ENCODE measurements at regions not wholly inside any gene's neighbourhood (a gene's known extent, or its start where the extent isn't known, plus 50 kb on each side); places are given as distances from the start of the nearest gene placed in this dataset.

DNA sequence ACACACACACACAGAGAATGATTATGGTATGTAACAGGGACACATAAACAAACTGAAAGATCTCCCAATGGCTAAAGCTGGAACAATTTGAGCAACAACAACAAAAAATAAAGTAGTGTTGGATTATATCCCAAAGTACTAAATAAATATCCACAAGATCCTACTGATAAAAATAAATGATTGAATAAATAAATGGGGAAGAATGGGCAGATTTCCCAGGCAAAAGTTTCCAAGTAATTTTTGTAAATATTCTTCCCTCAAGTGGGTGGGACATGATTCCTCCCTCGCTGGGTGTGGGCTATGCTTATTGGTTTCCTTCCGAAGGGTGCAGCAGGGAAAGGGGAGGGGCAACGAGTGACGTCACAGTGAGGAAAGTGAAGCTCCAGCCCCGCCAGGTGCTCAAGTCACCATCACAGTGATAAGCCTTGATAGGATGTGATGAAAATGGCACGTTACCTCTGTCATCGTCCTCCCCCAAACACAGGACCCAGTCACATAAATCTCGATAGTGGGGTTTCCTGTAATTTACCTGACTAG is 295.3 kb downstream of the DRD1 start:
- no peaks in the 10 kb centered on the region for H3K4me1 ChIP-seq (ENCODE audit: control insufficient read depth, insufficient read depth, low read length)
- H3K9me3 ChIP-seq (replicated peaks; ENCODE audit: control insufficient read depth, low read depth, low read length) = peaks cover 4% of the 10 kb centered on the region
- DNase-seq = no peak
- WGBS (ENCODE audit: insufficient coverage) = 93% methylated on average over 4 of the region's 8 CpGs
- no peak overlapping the region for H3K4me3 ChIP-seq (ENCODE audit: low read length)
- H3K36me3 ChIP-seq (ENCODE audit: control insufficient read depth, insufficient read depth, low read length) = no peaks in the 10 kb centered on the region
- no peaks in the 10 kb centered on the region for H3K27me3 ChIP-seq (ENCODE audit: control insufficient read depth, insufficient read depth, low read length)
- no peak overlapping the region for H3K27ac ChIP-seq (ENCODE audit: low read length)

DNA sequence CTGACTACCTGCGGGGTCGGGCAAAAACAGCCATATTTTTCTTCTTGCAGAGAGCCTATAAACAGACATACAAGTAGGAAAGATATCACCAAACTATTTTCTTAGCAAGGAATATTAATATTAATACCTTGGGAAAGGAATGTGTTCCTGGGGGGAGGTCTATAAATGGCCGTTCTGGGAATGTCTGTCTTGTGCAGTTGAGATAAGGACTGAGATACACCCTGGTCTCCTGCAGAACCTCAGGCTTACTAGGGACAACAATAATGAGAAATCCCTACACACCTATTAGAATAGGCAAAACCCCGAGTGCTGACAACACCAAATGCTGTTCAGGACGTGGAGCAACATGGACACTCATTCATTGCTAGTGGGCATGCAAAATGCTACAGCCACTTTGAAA is 297.2 kb downstream of the DRD1 start:
- Histone ChIP-seq H3K27me3 (ENCODE audit: control insufficient read depth, insufficient read depth, low read length) (no peaks in the 10 kb centered on the region), H3K27ac (ENCODE audit: low read length) (no peak overlapping the region), H3K36me3 (ENCODE audit: control insufficient read depth, insufficient read depth, low read length) (no peaks in the 10 kb centered on the region), H3K4me3 (ENCODE audit: low read length) (no peak overlapping the region), H3K9me3 (replicated peaks; ENCODE audit: control insufficient read depth, low read depth, low read length) (peaks cover 4% of the 10 kb centered on the region), H3K4me1 (ENCODE audit: control insufficient read depth, insufficient read depth, low read length) (no peaks in the 10 kb centered on the region)
- DNase-seq = no peak
- 79% methylated on average over 2 of the region's 5 CpGs for WGBS (ENCODE audit: insufficient coverage)

DNA sequence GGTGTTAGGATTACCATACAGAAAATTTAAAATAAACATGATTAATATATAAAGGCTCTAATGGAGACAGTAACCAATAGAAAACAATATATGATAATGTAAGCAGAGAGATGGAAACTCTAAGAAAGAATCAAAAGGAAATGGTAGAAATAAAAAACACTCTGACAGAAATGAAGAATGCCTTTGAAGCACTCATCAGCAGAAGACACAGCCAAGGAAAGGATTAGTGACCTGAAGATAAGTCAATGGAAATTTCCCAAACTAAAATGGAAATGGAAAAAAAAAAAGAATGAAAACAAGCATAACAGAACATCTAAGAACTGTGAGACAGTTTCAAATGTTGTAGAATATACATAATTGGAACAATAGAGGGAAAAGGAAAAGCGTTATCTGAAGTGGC is 302.6 kb downstream of the DRD1 start:
- Histone ChIP-seq H3K4me3 (ENCODE audit: low read length) (no peak overlapping the region), H3K27me3 (ENCODE audit: control insufficient read depth, insufficient read depth, low read length) (no peaks in the 10 kb centered on the region), H3K4me1 (ENCODE audit: control insufficient read depth, insufficient read depth, low read length) (no peaks in the 10 kb centered on the region), H3K36me3 (ENCODE audit: control insufficient read depth, insufficient read depth, low read length) (no peaks in the 10 kb centered on the region), H3K27ac (ENCODE audit: low read length) (no peak overlapping the region), H3K9me3 (replicated peaks; ENCODE audit: control insufficient read depth, low read depth, low read length) (no peaks in the 10 kb centered on the region)
- DNase-seq = no peak
- WGBS (ENCODE audit: insufficient coverage) = no CpG with 5 or more reads among the region's 1 CpG

DNA sequence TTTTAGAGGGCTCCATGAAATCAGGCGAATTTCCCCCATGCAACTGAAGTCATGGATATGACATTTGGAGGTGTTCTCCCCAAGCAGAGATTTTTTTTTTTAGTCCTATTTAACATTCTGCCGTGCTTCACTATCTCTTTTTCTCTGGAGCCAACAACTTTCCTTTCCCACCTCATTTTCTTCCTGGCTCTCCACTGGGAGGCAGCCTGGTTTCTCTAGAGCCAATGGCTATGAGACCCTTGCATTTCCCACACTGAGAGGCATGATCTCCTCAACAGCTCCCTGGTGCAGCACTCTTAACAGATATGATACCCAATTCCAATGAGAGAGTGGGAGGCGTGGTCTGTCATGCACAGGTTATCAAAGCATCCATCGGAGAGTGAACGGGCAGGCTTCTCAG is 310.8 kb downstream of the DRD1 start:
- Histone ChIP-seq H3K36me3 (ENCODE audit: control insufficient read depth, insufficient read depth, low read length) (no peaks in the 10 kb centered on the region), H3K4me3 (ENCODE audit: low read length) (no peak overlapping the region), H3K27me3 (ENCODE audit: control insufficient read depth, insufficient read depth, low read length) (peaks cover 2% of the 10 kb centered on the region), H3K9me3 (replicated peaks; ENCODE audit: control insufficient read depth, low read depth, low read length) (peaks cover 3% of the 10 kb centered on the region), H3K4me1 (ENCODE audit: control insufficient read depth, insufficient read depth, low read length) (no peaks in the 10 kb centered on the region), H3K27ac (ENCODE audit: low read length) (no peak overlapping the region)
- 63% methylated on average over 3 of the region's 5 CpGs for WGBS (ENCODE audit: insufficient coverage)
- DNase-seq = no peak

DNA sequence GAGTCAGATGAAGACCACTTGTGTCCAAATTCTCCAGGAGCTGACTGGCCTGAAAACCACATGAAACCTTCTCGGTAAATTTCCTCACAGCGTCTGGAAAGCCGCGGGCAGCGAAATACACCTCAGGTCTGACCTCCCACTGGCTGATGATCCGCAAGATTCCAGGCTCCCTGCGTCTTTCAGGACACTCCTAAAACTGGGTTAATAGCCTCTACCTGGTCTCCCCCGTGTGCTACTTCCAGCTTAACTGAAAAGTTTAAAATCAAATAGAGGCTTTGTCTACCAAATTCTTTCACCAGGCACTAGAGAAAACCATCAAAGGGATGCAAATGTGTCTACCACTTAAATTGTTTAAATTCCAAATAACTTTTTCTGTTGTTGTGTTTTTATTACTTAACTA is 312.6 kb downstream of the DRD1 start:
- Histone ChIP-seq H3K4me3 (ENCODE audit: low read length) (no peak overlapping the region), H3K27ac (ENCODE audit: low read length) (no peak overlapping the region), H3K9me3 (replicated peaks; ENCODE audit: control insufficient read depth, low read depth, low read length) (peaks cover 3% of the 10 kb centered on the region), H3K27me3 (ENCODE audit: control insufficient read depth, insufficient read depth, low read length) (peaks cover 2% of the 10 kb centered on the region), H3K36me3 (ENCODE audit: control insufficient read depth, insufficient read depth, low read length) (no peaks in the 10 kb centered on the region), H3K4me1 (ENCODE audit: control insufficient read depth, insufficient read depth, low read length) (no peaks in the 10 kb centered on the region)
- 18% methylated on average over 8 of the region's 8 CpGs for WGBS (ENCODE audit: insufficient coverage)
- no peak for DNase-seq

DNA sequence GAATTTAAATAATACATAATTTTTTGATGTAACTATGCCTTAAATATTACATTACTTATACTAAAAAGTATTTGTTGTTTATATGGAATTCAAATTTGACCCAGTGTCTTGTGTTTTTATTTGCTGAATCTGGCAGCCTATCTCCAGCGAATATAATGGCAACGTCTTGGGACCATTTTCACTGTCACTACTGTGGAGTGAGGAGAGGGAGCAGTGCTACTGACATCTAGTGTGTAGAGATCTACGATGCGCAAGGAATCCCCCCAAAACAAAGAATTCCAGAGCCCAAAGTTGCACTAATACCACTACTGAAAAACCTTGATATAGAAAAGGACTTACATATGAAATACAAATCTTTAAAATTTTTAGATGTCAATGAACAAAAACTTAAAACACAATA is 314.4 kb downstream of the DRD1 start:
- WGBS (ENCODE audit: insufficient coverage) = 55% methylated on average over 2 of the region's 4 CpGs
- no peak for DNase-seq
- Histone ChIP-seq H3K27ac (ENCODE audit: low read length) (no peak overlapping the region), H3K27me3 (ENCODE audit: control insufficient read depth, insufficient read depth, low read length) (peaks cover 2% of the 10 kb centered on the region), H3K4me3 (ENCODE audit: low read length) (no peak overlapping the region), H3K36me3 (ENCODE audit: control insufficient read depth, insufficient read depth, low read length) (no peaks in the 10 kb centered on the region), H3K4me1 (ENCODE audit: control insufficient read depth, insufficient read depth, low read length) (no peaks in the 10 kb centered on the region), H3K9me3 (replicated peaks; ENCODE audit: control insufficient read depth, low read depth, low read length) (no peaks in the 10 kb centered on the region)

DNA sequence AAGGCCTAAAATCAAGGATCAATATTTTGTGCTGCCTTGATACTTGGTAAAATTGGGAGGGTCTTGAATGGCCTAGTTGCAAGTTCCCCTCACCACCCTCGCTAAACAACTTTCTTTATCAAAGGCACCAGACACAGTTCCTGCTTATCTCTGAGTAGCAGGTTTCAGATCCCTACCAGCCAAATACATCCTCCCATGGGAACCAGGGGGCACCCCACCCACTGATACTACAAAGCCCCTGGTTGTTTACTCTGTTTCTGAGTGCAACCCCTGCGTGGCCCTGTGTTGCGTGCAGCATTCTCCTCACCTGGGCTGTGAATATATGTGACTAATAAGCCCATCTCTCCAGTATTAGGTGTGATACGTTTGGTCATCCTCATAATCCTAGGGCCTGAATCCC is 314.9 kb downstream of the DRD1 start:
- no peak overlapping the region for H3K4me3 ChIP-seq (ENCODE audit: low read length)
- DNase-seq = no peak
- no peaks in the 10 kb centered on the region for H3K4me1 ChIP-seq (ENCODE audit: control insufficient read depth, insufficient read depth, low read length)
- H3K36me3 ChIP-seq (ENCODE audit: control insufficient read depth, insufficient read depth, low read length) = no peaks in the 10 kb centered on the region
- WGBS (ENCODE audit: insufficient coverage) = 86% methylated on average over 1 of the region's 4 CpGs
- H3K27ac ChIP-seq (ENCODE audit: low read length) = no peak overlapping the region
- H3K9me3 ChIP-seq (replicated peaks; ENCODE audit: control insufficient read depth, low read depth, low read length) = no peaks in the 10 kb centered on the region
- peaks cover 2% of the 10 kb centered on the region for H3K27me3 ChIP-seq (ENCODE audit: control insufficient read depth, insufficient read depth, low read length)

DNA sequence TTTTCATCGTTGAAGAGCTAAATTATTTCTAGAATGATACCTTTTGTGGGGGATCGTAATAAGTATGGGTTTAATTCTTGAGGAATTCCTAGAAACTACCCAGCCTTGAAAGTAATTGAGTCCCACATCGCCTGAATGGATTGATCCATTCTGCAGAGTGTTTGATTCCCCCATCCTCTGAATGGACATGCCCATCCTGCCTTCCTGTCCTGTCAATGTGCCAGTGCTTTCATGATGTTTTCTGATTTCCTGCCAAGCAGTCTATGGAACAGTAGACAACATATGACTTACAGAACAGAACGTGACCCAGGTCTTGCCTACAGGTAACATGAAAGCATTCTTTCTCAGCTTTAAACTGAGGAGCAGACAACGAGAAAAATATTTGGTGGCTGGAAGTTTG is 319.2 kb downstream of the DRD1 start:
- Histone ChIP-seq H3K4me1 (ENCODE audit: control insufficient read depth, insufficient read depth, low read length) (no peaks in the 10 kb centered on the region), H3K4me3 (ENCODE audit: low read length) (no peak overlapping the region), H3K9me3 (replicated peaks; ENCODE audit: control insufficient read depth, low read depth, low read length) (no peaks in the 10 kb centered on the region), H3K36me3 (ENCODE audit: control insufficient read depth, insufficient read depth, low read length) (no peaks in the 10 kb centered on the region), H3K27ac (ENCODE audit: low read length) (no peak overlapping the region), H3K27me3 (ENCODE audit: control insufficient read depth, insufficient read depth, low read length) (no peaks in the 10 kb centered on the region)
- no CpG with 5 or more reads among the region's 5 CpGs for WGBS (ENCODE audit: insufficient coverage)
- DNase-seq = no peak

DNA sequence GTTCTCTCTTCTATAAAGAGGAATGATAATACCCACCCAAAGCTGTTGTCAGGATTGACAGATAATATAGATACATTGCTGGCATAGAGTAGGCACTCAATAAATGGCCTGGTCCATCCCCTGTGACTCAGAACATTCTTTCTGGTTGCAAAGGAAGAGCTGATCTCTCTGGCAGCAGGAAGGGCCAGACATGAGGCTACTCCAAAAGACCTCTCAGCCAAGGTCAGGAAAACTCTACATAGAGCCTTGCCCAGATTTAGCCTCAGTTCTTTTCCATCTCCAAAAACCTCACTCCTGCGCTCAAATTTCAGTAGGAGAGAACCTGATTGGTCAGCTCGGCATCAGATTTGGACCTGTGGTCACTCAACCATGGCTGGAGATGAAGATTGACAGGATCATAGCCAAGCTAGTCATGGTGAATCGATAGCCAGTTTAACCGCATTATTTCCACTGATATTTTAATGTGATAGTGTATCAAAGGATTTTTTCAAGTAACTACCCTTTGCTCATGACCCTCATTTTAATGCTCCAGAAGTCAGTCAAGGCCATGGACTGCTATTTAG is 319.6 kb downstream of the DRD1 start:
- DNase-seq = no peak
- no CpG with 5 or more reads among the region's 4 CpGs for WGBS (ENCODE audit: insufficient coverage)
- Histone ChIP-seq H3K36me3 (ENCODE audit: control insufficient read depth, insufficient read depth, low read length) (no peaks in the 10 kb centered on the region), H3K9me3 (replicated peaks; ENCODE audit: control insufficient read depth, low read depth, low read length) (no peaks in the 10 kb centered on the region), H3K4me1 (ENCODE audit: control insufficient read depth, insufficient read depth, low read length) (no peaks in the 10 kb centered on the region), H3K27ac (ENCODE audit: low read length) (no peak overlapping the region), H3K4me3 (ENCODE audit: low read length) (no peak overlapping the region), H3K27me3 (ENCODE audit: control insufficient read depth, insufficient read depth, low read length) (no peaks in the 10 kb centered on the region)

DNA sequence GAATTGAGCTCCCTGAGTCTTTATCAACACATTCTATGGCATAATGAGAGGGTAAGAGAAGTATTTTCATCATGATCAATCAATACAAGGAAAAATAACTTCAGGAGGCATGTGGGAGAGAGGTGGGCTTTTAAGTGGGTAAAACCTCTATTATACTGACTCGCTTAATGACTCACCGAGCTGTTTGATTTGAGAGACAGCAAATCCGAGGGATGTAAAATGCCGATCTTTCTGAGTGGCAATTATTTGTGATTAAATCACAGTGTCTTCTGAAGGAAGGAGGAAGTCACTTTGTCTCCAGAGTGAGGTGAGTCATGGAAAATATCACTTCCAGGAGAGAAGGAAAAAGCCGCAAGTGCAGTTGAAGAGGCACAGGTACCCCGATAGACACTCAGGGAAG is 320.4 kb downstream of the DRD1 start:
- no peaks in the 10 kb centered on the region for H3K27me3 ChIP-seq (ENCODE audit: control insufficient read depth, insufficient read depth, low read length)
- no peak for DNase-seq
- WGBS (ENCODE audit: insufficient coverage) = 92% methylated on average over 4 of the region's 6 CpGs
- no peaks in the 10 kb centered on the region for H3K4me1 ChIP-seq (ENCODE audit: control insufficient read depth, insufficient read depth, low read length)
- no peak overlapping the region for H3K4me3 ChIP-seq (ENCODE audit: low read length)
- H3K9me3 ChIP-seq (replicated peaks; ENCODE audit: control insufficient read depth, low read depth, low read length) = no peaks in the 10 kb centered on the region
- no peaks in the 10 kb centered on the region for H3K36me3 ChIP-seq (ENCODE audit: control insufficient read depth, insufficient read depth, low read length)
- H3K27ac ChIP-seq (ENCODE audit: low read length) = no peak overlapping the region

DNA sequence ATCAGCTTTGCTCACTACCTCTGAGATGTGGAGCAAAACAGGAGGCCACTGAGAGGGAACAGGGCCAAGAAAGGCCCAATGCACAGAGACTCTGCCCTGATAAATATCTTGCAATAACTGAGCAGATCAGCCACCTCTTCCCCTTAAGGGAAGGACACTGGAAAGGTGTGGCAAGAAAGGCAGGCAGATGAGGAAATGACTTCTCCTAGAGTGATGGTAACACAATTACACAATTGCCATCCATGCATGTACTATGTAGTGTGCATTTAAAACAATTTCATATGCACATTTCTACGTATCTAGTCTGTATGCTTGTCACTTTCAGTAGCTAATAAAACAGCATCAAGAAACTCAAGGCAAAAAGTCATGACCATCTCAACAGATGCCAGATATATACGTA is 322.5 kb downstream of the DRD1 start:
- Histone ChIP-seq H3K4me3 (ENCODE audit: low read length) (no peak overlapping the region), H3K36me3 (ENCODE audit: control insufficient read depth, insufficient read depth, low read length) (no peaks in the 10 kb centered on the region), H3K9me3 (replicated peaks; ENCODE audit: control insufficient read depth, low read depth, low read length) (no peaks in the 10 kb centered on the region), H3K27ac (ENCODE audit: low read length) (no peak overlapping the region), H3K4me1 (ENCODE audit: control insufficient read depth, insufficient read depth, low read length) (no peaks in the 10 kb centered on the region), H3K27me3 (ENCODE audit: control insufficient read depth, insufficient read depth, low read length) (no peaks in the 10 kb centered on the region)
- DNase-seq = no peak
- no CpG with 5 or more reads among the region's 2 CpGs for WGBS (ENCODE audit: insufficient coverage)

Data from muscle of leg (tissue), 3 donors.